T-helper 1 cell treated with Interleukin-12 subunit alpha and Interleukin-12 subunit beta and Interleukin-4 antibody, amounts not matched to agents 30 μg/mL and 1 μg/mL, for 36 hours (primary cell): ENCODE measurements at regions not wholly inside any gene's neighbourhood (a gene's known extent, or its start where the extent isn't known, plus 50 kb on each side); places are given as distances from the start of the nearest gene placed in this dataset.
"Not testable (repeated sequence)": the region's sequence is repeated elsewhere in the genome, so short reads cannot be mapped to it uniquely, and the experiment has no call there.

Experiments
- H3K27ac Mint-ChIP-seq: one replicate; pipeline ENCODE4 v1.8.0; 2021; ENCODE audit warnings: mild to moderate bottlenecking, mixed read lengths
- H3K27me3 Mint-ChIP-seq: one replicate; pipeline ENCODE4 v1.8.0; 2021; ENCODE audit warnings: low read depth, mixed read lengths
- H3K36me3 Mint-ChIP-seq: one replicate; pipeline ENCODE4 v1.8.0; 2021; ENCODE audit warnings: low read depth, mixed read lengths
- H3K4me1 Mint-ChIP-seq: one replicate; pipeline ENCODE4 v1.8.0; 2021; ENCODE audit warnings: low read depth, mixed read lengths
- H3K4me3 Mint-ChIP-seq: one replicate; pipeline ENCODE4 v1.8.0; 2021; ENCODE audit warnings: mild to moderate bottlenecking, moderate library complexity, mixed read lengths
- H3K9me3 Mint-ChIP-seq: one replicate; pipeline ENCODE4 v1.8.0; 2021; ENCODE audit warnings: mixed read lengths

GRCh38 chr4:58871509-58871908 is 1761.3 kb upstream of the IGFBP7 start:
- Mint-ChIP-seq H3K9me3 (peaks cover 7% of the 10 kb centered on the region), H3K27ac (no peak overlapping the region)

GRCh38 chr4:58849026-58849425 is 1738.8 kb upstream of the IGFBP7 start:
- H3K9me3 Mint-ChIP-seq = peaks cover 20% of the 10 kb centered on the region
- H3K4me3 Mint-ChIP-seq = no peak overlapping the region
- H3K27me3 Mint-ChIP-seq = no peaks in the 10 kb centered on the region
- H3K36me3 Mint-ChIP-seq = no peaks in the 10 kb centered on the region
- no peaks in the 10 kb centered on the region for H3K4me1 Mint-ChIP-seq
- no peak overlapping the region for H3K27ac Mint-ChIP-seq

More at GRCh38 chr4:58871509-58871908, 1761.3 kb upstream of the IGFBP7 start:
- H3K4me3 Mint-ChIP-seq = no peak overlapping the region
- H3K36me3 Mint-ChIP-seq = no peaks in the 10 kb centered on the region
- no peaks in the 10 kb centered on the region for H3K4me1 Mint-ChIP-seq
- no peaks in the 10 kb centered on the region for H3K27me3 Mint-ChIP-seq

- Mint-ChIP-seq H3K27me3 (no peaks in the 10 kb centered on the region), H3K27ac (no peak overlapping the region), H3K4me1 (no peaks in the 10 kb centered on the region), H3K9me3 (peaks cover 8% of the 10 kb centered on the region), H3K36me3 (no peaks in the 10 kb centered on the region), H3K4me3 (no peak overlapping the region)
These were observed 1733.3 kb upstream of the IGFBP7 start for GRCh38 chr4:58843455-58843854.

- H3K9me3 Mint-ChIP-seq = peaks cover 6% of the 10 kb centered on the region
- no peaks in the 10 kb centered on the region for H3K36me3 Mint-ChIP-seq
- H3K4me3 Mint-ChIP-seq = no peak overlapping the region
- no peak overlapping the region for H3K27ac Mint-ChIP-seq
- no peaks in the 10 kb centered on the region for H3K27me3 Mint-ChIP-seq
- no peaks in the 10 kb centered on the region for H3K4me1 Mint-ChIP-seq
These were observed 1722.9 kb upstream of the IGFBP7 start for GRCh38 chr4:58833126-58833525.

DNA sequence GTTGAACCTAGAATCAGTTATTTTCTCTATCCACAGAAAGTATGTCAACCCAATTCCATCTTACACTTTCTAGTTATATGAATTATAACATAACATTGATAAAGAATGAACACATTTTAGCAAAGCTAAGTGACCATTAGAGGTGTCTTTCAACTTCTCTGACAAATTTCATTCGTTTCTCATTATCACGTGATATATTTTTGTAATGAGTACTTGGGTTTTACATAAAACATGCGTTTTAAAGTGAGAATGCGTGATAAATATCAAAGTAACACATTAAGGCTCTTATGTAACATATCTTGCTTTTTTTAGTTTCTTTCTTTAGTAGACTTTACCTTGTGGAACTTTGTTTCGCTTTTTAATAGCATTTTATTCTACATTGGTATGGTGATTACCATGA is 1715.1 kb upstream of the IGFBP7 start:
- Mint-ChIP-seq H3K36me3 (no peaks in the 10 kb centered on the region), H3K4me1 (no peaks in the 10 kb centered on the region), H3K4me3 (no peak overlapping the region), H3K27me3 (no peaks in the 10 kb centered on the region), H3K9me3 (peaks cover 7% of the 10 kb centered on the region), H3K27ac (no peak overlapping the region)

GRCh38 chr4:58818560-58818959 is 1708.4 kb upstream of the IGFBP7 start:
- peaks cover 20% of the 10 kb centered on the region for H3K9me3 Mint-ChIP-seq
- not testable (repeated sequence) for H3K36me3 Mint-ChIP-seq, H3K4me3 Mint-ChIP-seq, H3K4me1 Mint-ChIP-seq, H3K27me3 Mint-ChIP-seq, H3K27ac Mint-ChIP-seq

GRCh38 chr4:58809948-58810347 is 1699.8 kb upstream of the IGFBP7 start:
- no peaks in the 10 kb centered on the region for H3K4me1 Mint-ChIP-seq
- H3K27me3 Mint-ChIP-seq = no peaks in the 10 kb centered on the region
- no peak overlapping the region for H3K27ac Mint-ChIP-seq
- peaks cover 12% of the 10 kb centered on the region for H3K9me3 Mint-ChIP-seq
- H3K36me3 Mint-ChIP-seq = no peaks in the 10 kb centered on the region
- no peak overlapping the region for H3K4me3 Mint-ChIP-seq

DNA sequence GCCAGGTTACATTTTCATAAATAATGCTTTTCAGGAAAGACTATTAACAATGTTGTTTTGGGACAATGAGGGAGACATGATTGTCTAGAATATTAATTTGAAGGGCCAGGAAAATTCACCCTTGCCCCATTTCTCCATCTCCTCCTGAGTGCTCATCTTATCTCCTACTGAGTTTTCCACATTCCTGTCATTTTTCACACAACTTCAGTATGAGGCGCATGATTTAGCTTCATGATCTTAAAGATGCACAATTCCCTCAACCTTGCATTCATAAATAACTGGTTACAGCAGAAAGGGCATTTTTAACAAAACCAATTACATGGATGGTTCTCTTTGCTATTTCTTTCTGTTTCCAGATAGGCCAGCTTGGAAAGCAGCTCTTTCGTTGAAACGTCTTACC is 1699.2 kb upstream of the IGFBP7 start:
- Mint-ChIP-seq H3K36me3 (no peaks in the 10 kb centered on the region), H3K4me1 (no peaks in the 10 kb centered on the region), H3K27ac (no peak overlapping the region), H3K4me3 (no peak overlapping the region), H3K27me3 (no peaks in the 10 kb centered on the region), H3K9me3 (peaks cover 12% of the 10 kb centered on the region)

GRCh38 chr4:58808817-58809216 is 1698.6 kb upstream of the IGFBP7 start:
- Mint-ChIP-seq H3K27ac (no peak overlapping the region), H3K36me3 (no peaks in the 10 kb centered on the region), H3K4me1 (no peaks in the 10 kb centered on the region), H3K9me3 (peaks cover 12% of the 10 kb centered on the region), H3K4me3 (no peak overlapping the region), H3K27me3 (no peaks in the 10 kb centered on the region)

DNA sequence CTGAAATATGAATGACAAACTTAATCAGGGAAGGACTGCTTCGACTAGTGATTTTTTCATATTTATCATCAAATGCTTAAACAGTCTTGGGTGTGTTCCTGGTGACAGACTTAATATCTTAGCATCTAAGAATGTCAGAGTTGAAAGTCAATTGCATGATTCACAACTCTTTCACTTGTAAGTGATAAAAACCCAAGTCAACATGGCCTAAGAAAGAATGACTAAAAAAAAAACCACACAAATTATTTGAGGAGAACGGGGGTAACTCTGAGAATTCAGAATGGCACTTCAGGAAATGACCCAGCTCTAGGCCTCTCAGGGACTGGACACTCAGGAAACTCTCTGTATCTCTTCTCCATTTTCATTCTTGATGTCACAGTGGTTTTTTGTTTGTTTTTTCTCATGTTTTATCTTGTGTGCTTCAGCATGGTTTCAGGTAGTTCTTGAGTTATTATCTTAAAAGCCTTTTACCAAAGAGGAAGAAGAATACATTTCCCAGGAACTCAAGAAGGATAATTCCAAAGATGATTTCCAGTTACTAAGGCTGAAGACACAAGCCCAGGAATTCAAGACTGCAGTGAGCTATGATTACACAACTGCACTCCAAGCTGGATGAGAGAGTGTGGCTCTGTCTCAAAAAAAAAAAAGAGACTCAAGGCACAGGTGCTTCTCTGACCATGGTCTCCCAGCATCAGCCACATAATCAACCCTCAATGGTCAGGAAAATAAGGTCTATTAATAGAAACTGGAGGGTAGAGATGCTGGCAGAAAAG is 1697.8 kb upstream of the IGFBP7 start:
- H3K9me3 Mint-ChIP-seq = peaks cover 12% of the 10 kb centered on the region
- no peak overlapping the region for H3K27ac Mint-ChIP-seq
- H3K4me3 Mint-ChIP-seq = no peak overlapping the region

DNA sequence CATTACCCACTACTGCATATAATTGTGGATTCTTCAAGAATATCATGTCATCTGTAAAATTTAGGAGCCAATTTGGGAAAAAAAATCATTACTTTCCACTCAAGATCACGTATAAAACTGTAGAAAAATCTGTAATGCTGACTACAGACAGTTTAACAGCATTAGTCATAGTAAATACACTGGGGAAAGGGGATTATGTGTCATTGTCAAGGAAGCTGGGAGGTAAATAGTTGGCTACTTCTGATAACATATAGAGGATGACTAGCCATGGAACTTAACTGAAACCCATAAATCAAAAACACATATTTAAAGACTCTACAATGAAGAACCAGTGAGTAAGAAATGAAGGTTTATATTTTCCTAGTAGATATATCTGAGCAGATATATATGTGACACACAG is 1666.4 kb upstream of the IGFBP7 start:
- Mint-ChIP-seq H3K27ac (no peak overlapping the region), H3K4me1 (no peaks in the 10 kb centered on the region), H3K9me3 (peaks cover 4% of the 10 kb centered on the region), H3K36me3 (no peaks in the 10 kb centered on the region), H3K27me3 (no peaks in the 10 kb centered on the region), H3K4me3 (no peak overlapping the region)

More for the DNA sequence above, 1697.8 kb upstream of the IGFBP7 start:
- H3K4me1 Mint-ChIP-seq = no peaks in the 10 kb centered on the region
- H3K27me3 Mint-ChIP-seq = no peaks in the 10 kb centered on the region
- H3K36me3 Mint-ChIP-seq = no peaks in the 10 kb centered on the region

- Mint-ChIP-seq H3K27me3 (no peaks in the 10 kb centered on the region), H3K27ac (no peak overlapping the region), H3K9me3 (peaks cover 14% of the 10 kb centered on the region), H3K4me3 (no peak overlapping the region), H3K36me3 (no peaks in the 10 kb centered on the region), H3K4me1 (no peaks in the 10 kb centered on the region)
These were observed 1657.4 kb upstream of the IGFBP7 start for GRCh38 chr4:58767598-58767997.

GRCh38 chr4:58766763-58767162 is 1656.6 kb upstream of the IGFBP7 start:
- Mint-ChIP-seq H3K27me3 (no peaks in the 10 kb centered on the region), H3K4me3 (no peak overlapping the region), H3K36me3 (no peaks in the 10 kb centered on the region), H3K4me1 (no peaks in the 10 kb centered on the region), H3K9me3 (peaks cover 14% of the 10 kb centered on the region), H3K27ac (no peak overlapping the region)

DNA sequence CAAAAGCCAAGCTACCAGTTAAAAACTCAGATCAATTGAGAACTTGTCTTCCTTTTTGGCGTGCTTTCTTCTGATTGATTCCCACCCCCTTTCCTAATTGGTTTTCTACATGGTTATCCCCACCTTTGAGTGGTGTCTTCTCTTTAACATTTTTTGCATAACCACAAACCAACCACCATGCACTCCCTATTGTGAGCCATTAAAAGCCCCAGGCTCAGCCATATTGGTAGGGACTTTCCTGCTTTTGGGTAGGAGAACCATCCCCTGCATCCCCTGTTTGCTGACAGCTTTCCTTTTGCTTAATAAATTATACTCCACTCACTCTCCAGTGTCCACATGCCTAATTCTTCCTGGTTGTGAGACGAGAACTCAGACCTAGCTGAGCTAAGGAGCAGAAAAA is 1651.4 kb upstream of the IGFBP7 start:
- H3K9me3 Mint-ChIP-seq = no peaks in the 10 kb centered on the region
- H3K27me3 Mint-ChIP-seq = no peaks in the 10 kb centered on the region
- no peak overlapping the region for H3K4me3 Mint-ChIP-seq
- no peak overlapping the region for H3K27ac Mint-ChIP-seq
- no peaks in the 10 kb centered on the region for H3K36me3 Mint-ChIP-seq
- H3K4me1 Mint-ChIP-seq = no peaks in the 10 kb centered on the region

DNA sequence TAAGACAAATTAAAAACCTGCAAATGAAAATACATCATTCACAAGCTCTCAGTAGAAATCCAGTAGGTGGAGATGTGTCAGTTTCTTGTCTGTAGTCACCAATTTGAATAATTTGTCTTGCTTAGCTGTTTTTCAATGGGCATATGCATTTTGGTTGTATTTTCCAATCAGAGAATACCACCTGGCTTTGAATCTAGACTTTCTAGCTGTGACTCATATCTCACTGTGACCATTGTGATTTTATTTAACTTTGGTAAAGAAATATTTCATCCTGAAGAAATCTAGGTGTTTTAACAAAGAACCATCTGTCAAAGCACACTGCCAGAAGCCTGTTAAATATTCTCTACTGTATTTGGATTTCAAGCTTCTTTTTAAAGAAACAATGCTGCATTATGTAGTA is 1650.6 kb upstream of the IGFBP7 start:
- no peak overlapping the region for H3K4me3 Mint-ChIP-seq
- no peak overlapping the region for H3K27ac Mint-ChIP-seq
- H3K36me3 Mint-ChIP-seq = no peaks in the 10 kb centered on the region
- no peaks in the 10 kb centered on the region for H3K9me3 Mint-ChIP-seq
- no peaks in the 10 kb centered on the region for H3K4me1 Mint-ChIP-seq
- no peaks in the 10 kb centered on the region for H3K27me3 Mint-ChIP-seq

- no peak overlapping the region for H3K4me3 Mint-ChIP-seq
- no peaks in the 10 kb centered on the region for H3K4me1 Mint-ChIP-seq
- H3K27me3 Mint-ChIP-seq = no peaks in the 10 kb centered on the region
- H3K9me3 Mint-ChIP-seq = no peaks in the 10 kb centered on the region
- H3K36me3 Mint-ChIP-seq = no peaks in the 10 kb centered on the region
- no peak overlapping the region for H3K27ac Mint-ChIP-seq
These were observed 1649.9 kb upstream of the IGFBP7 start for GRCh38 chr4:58760100-58760499.
